ENCODE measurements at regions not wholly inside any gene's neighbourhood (a gene's known extent, or its start where the extent isn't known, plus 50 kb on each side); places are given as distances from the start of the nearest gene placed in this dataset.

DNA sequence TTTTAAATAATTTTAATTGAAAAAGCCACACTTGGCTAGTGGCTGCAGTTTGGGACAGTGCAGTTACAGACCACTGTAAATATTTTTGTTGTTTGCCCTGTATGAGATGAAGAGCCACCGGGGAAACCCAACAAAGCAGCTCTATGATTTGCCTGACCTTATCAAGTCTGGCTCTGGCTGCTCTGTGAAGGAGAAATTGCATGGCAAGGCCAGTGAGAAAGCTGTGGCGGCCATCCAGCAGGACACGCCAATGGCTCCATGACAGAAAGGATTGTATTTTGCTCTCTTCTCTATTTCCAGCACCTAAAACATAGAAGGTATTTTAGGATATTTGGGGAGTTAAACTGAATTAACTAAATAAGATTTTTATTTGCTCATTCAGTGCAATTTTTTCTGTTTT is 330.0 kb upstream of the DYNLRB2 start:
- Histone ChIP-seq H3K4me1 (ENCODE audit: control insufficient read depth in 2 of 2, insufficient read depth in 2 of 2, low read length in 2 of 2) (no peaks in the 10 kb centered on the region), H3K9me3 (ENCODE audit: control insufficient read depth in 2 of 3, low read length in 3 of 3) (peaks cover 0 to 4% (median 0%) of the 10 kb centered on the region in 3 experiments), H3K4me3 (ENCODE audit: low read length) (no peak overlapping the region), H3K27ac (ENCODE audit: low read depth, low read length) (no peak overlapping the region), H3K27me3 (ENCODE audit: control insufficient read depth in 2 of 2, insufficient read depth in 2 of 2, low read length in 2 of 2) (no peaks in the 10 kb centered on the region), H3K36me3 (ENCODE audit: control insufficient read depth in 2 of 3, insufficient read depth in 3 of 3, low read length in 3 of 3) (no peaks in the 10 kb centered on the region)
- H3K4me1 Mint-ChIP-seq = no peaks in the 10 kb centered on the region
- CTCF ChIA-PET = no interaction called here
- peaks cover 0 to 14% (median 3%) of the 10 kb centered on the region in 11 donors for H3K9me3 Mint-ChIP-seq
- DNase-seq (no peak), ATAC-seq (no peak)
- POLR2A ChIA-PET = no interaction called here
- peaks cover 0 to 42% (median 24%) of the 10 kb centered on the region in 5 donors for H3K27me3 Mint-ChIP-seq
- H3K27ac Mint-ChIP-seq = no peak overlapping the region
- intact Hi-C loops (cut with micrococcal nuclease) = no loop called here
- no peaks in the 10 kb centered on the region for H3K36me3 Mint-ChIP-seq
- H3K4me3 Mint-ChIP-seq = no peak overlapping the region

DNA sequence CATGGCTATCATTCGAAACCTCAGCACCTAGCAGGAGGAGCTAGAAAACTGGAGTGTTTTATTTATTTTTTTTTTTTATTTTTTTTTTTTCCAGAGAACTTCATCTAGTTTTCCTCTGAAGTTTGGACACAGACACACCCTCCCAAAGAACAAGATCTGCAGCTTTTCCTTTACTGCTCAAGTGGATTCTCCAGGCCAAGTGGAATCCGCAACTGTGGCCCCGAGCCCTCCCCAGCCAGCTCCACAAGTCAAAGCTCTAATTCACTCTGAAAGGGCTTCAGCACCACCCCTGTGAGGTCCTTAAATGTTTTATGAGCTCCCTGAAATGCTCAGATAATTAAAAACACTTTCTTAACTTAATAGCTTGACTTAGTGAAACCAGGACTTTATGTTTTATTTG is 332.1 kb upstream of the DYNLRB2 start:
- H3K4me3 ChIP-seq (ENCODE audit: low read length) = no peak overlapping the region
- peaks cover 0 to 31% (median 18%) of the 10 kb centered on the region in 5 donors for H3K27me3 Mint-ChIP-seq
- no peaks in the 10 kb centered on the region for H3K27me3 ChIP-seq (ENCODE audit: control insufficient read depth in 2 of 2, insufficient read depth in 2 of 2, low read length in 2 of 2)
- ATAC-seq (no peak), DNase-seq (no peak)
- ChIA-PET CTCF (no interaction called here), POLR2A (no interaction called here)
- H3K4me1 ChIP-seq (ENCODE audit: control insufficient read depth in 2 of 2, insufficient read depth in 2 of 2, low read length in 2 of 2) = no peaks in the 10 kb centered on the region
- H3K4me3 Mint-ChIP-seq = no peak overlapping the region
- intact Hi-C loops (cut with micrococcal nuclease) = no loop called here
- no peaks in the 10 kb centered on the region for H3K36me3 Mint-ChIP-seq
- no peaks in the 10 kb centered on the region for H3K4me1 Mint-ChIP-seq
- no peaks in the 10 kb centered on the region for H3K9me3 ChIP-seq (ENCODE audit: control insufficient read depth in 2 of 3, low read length in 3 of 3)
- H3K36me3 ChIP-seq (ENCODE audit: control insufficient read depth in 2 of 3, insufficient read depth in 3 of 3, low read length in 3 of 3) = no peaks in the 10 kb centered on the region
- no peak overlapping the region for H3K27ac ChIP-seq (ENCODE audit: low read depth, low read length)
- peaks cover 0 to 14% (median 0%) of the 10 kb centered on the region in 11 donors for H3K9me3 Mint-ChIP-seq
- H3K27ac Mint-ChIP-seq = no peak overlapping the region

DNA sequence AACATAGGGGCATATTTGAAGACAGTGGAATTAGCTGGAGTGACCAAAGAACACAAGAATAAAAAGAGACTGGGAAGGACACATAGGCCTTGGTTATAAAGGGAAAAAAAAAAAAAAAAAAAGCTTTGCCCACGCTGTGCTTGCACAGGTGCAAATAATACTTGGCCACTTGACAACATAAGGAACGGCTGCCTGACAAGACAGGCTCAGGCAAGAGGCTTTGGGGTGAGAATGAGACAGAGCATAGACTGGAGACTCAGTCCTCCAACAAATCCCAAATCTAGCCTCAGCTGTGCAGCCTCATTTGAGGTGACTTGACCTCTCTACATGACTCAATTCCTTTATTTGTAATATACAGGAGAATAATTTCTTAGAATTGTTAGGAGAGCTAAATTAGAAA is 332.8 kb upstream of the DYNLRB2 start:
- POLR2A ChIA-PET = no interaction called here
- H3K36me3 ChIP-seq (ENCODE audit: control insufficient read depth in 2 of 3, insufficient read depth in 3 of 3, low read length in 3 of 3) = no peaks in the 10 kb centered on the region
- H3K4me1 ChIP-seq (ENCODE audit: control insufficient read depth in 2 of 2, insufficient read depth in 2 of 2, low read length in 2 of 2) = no peaks in the 10 kb centered on the region
- intact Hi-C loops (cut with micrococcal nuclease) = no loop called here
- ATAC-seq (no peak), DNase-seq (no peak)
- Mint-ChIP-seq H3K27ac (no peak overlapping the region), H3K9me3 (peaks cover 0 to 14% (median 0%) of the 10 kb centered on the region in 11 donors), H3K4me1 (no peaks in the 10 kb centered on the region), H3K36me3 (no peaks in the 10 kb centered on the region), H3K4me3 (no peak overlapping the region), H3K27me3 (peaks cover 0 to 26% (median 18%) of the 10 kb centered on the region in 5 donors)
- H3K9me3 ChIP-seq (ENCODE audit: control insufficient read depth in 2 of 3, low read length in 3 of 3) = no peaks in the 10 kb centered on the region
- no peak overlapping the region for H3K27ac ChIP-seq (ENCODE audit: low read depth, low read length)
- no peak overlapping the region for H3K4me3 ChIP-seq (ENCODE audit: low read length)
- H3K27me3 ChIP-seq (ENCODE audit: control insufficient read depth in 2 of 2, insufficient read depth in 2 of 2, low read length in 2 of 2) = no peaks in the 10 kb centered on the region
- CTCF ChIA-PET = no interaction called here

DNA sequence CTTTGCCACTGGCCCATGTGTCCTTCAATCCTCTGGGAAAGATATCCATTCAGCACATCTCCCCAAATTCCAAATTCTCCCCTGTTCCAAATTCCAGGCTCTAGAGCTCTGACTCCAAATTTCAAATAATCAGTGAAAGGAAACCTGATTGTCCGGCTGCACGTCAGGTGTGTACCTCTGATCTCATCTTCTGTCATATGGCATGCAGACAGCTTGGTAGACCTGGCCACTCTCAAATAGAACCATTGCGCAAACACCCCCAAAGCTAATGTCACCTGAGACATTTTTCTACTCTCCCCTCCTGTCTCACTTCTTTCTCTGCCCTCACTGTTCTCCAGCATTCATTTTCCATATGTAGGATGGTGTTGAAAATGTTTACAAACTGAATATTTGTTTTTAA is 337.0 kb upstream of the DYNLRB2 start:
- H3K4me3 Mint-ChIP-seq = no peak overlapping the region
- peaks cover 0 to 29% (median 18%) of the 10 kb centered on the region in 5 donors for H3K27me3 Mint-ChIP-seq
- no peak overlapping the region for H3K27ac Mint-ChIP-seq
- peaks cover 0 to 3% (median 0%) of the 10 kb centered on the region in 7 donors for H3K4me1 Mint-ChIP-seq
- Histone ChIP-seq H3K9me3 (ENCODE audit: control insufficient read depth in 2 of 3, low read length in 3 of 3) (no peaks in the 10 kb centered on the region), H3K4me1 (ENCODE audit: control insufficient read depth in 2 of 2, insufficient read depth in 2 of 2, low read length in 2 of 2) (no peaks in the 10 kb centered on the region), H3K27ac (ENCODE audit: low read depth, low read length) (no peak overlapping the region), H3K36me3 (ENCODE audit: control insufficient read depth in 2 of 3, insufficient read depth in 3 of 3, low read length in 3 of 3) (no peaks in the 10 kb centered on the region), H3K27me3 (ENCODE audit: control insufficient read depth in 2 of 2, insufficient read depth in 2 of 2, low read length in 2 of 2) (no peaks in the 10 kb centered on the region), H3K4me3 (ENCODE audit: low read length) (no peak overlapping the region)
- intact Hi-C loops (cut with micrococcal nuclease) = no loop called here
- ATAC-seq = no peak
- H3K9me3 Mint-ChIP-seq = peaks cover 0 to 18% (median 0%) of the 10 kb centered on the region in 11 donors
- H3K36me3 Mint-ChIP-seq = no peaks in the 10 kb centered on the region
- no peak for DNase-seq
- ChIA-PET POLR2A (no interaction called here), CTCF (no interaction called here)

GRCh38 chr16:80202831-80203413 is 337.9 kb upstream of the DYNLRB2 start:
- ChIA-PET POLR2A (no interaction called here), CTCF (no interaction called here)
- H3K4me3 Mint-ChIP-seq = no peak overlapping the region
- ATAC-seq = no peak
- H3K27ac Mint-ChIP-seq = no peak overlapping the region
- H3K4me3 ChIP-seq (ENCODE audit: low read length) = no peak overlapping the region
- H3K27me3 Mint-ChIP-seq = peaks cover 0 to 29% (median 18%) of the 10 kb centered on the region in 5 donors
- DNase-seq = no peak
- peaks cover 0 to 18% (median 0%) of the 10 kb centered on the region in 11 donors for H3K9me3 Mint-ChIP-seq
- H3K36me3 ChIP-seq (ENCODE audit: control insufficient read depth in 2 of 3, insufficient read depth in 3 of 3, low read length in 3 of 3) = no peaks in the 10 kb centered on the region
- peaks cover 0 to 3% (median 0%) of the 10 kb centered on the region in 7 donors for H3K4me1 Mint-ChIP-seq
- no peaks in the 10 kb centered on the region for H3K36me3 Mint-ChIP-seq
- no peaks in the 10 kb centered on the region for H3K9me3 ChIP-seq (ENCODE audit: control insufficient read depth in 2 of 3, low read length in 3 of 3)
- H3K27ac ChIP-seq (ENCODE audit: low read depth, low read length) = no peak overlapping the region
- no peaks in the 10 kb centered on the region for H3K27me3 ChIP-seq (ENCODE audit: control insufficient read depth in 2 of 2, insufficient read depth in 2 of 2, low read length in 2 of 2)
- intact Hi-C loops (cut with micrococcal nuclease) = no loop called here
- H3K4me1 ChIP-seq (ENCODE audit: control insufficient read depth in 2 of 2, insufficient read depth in 2 of 2, low read length in 2 of 2) = no peaks in the 10 kb centered on the region

DNA sequence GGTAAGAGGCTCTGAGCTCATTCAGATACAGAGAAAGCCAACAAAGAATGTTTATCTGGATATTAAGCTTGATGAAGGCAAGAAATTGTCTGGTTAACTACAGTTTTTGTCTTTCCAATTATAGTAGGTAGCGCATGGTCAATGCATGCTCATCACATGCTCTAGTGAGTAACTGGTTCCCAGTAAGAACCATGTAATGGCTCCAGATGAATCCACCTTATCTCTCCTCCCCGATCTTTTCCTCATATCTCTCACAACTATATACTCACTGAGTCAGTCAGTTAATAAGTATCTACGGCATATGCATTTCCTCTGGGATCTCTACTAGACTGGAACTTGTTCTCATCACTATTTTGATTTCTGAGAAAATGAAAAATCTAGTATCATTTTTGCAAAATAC is 340.7 kb upstream of the DYNLRB2 start:
- peaks cover 0 to 8% (median 0%) of the 10 kb centered on the region in 11 donors for H3K9me3 Mint-ChIP-seq
- intact Hi-C loops (cut with micrococcal nuclease) = no loop called here
- peaks cover 0 to 23% (median 12%) of the 10 kb centered on the region in 5 donors for H3K27me3 Mint-ChIP-seq
- H3K4me3 ChIP-seq (ENCODE audit: low read length) = no peak overlapping the region
- POLR2A ChIA-PET = no interaction called here
- no peaks in the 10 kb centered on the region for H3K36me3 ChIP-seq (ENCODE audit: control insufficient read depth in 2 of 3, insufficient read depth in 3 of 3, low read length in 3 of 3)
- H3K4me1 ChIP-seq (ENCODE audit: control insufficient read depth in 2 of 2, insufficient read depth in 2 of 2, low read length in 2 of 2) = no peaks in the 10 kb centered on the region
- ATAC-seq = no peak
- peaks cover 0 to 3% (median 0%) of the 10 kb centered on the region in 7 donors for H3K4me1 Mint-ChIP-seq
- H3K27me3 ChIP-seq (ENCODE audit: control insufficient read depth in 2 of 2, insufficient read depth in 2 of 2, low read length in 2 of 2) = no peaks in the 10 kb centered on the region
- no peaks in the 10 kb centered on the region for H3K36me3 Mint-ChIP-seq
- H3K4me3 Mint-ChIP-seq = no peak overlapping the region
- no peak for DNase-seq
- CTCF ChIA-PET = no interaction called here
- no peaks in the 10 kb centered on the region for H3K9me3 ChIP-seq (ENCODE audit: control insufficient read depth in 2 of 3, low read length in 3 of 3)
- no peak overlapping the region for H3K27ac ChIP-seq (ENCODE audit: low read depth, low read length)
- no peak overlapping the region for H3K27ac Mint-ChIP-seq

GRCh38 chr16:80199614-80200013 is 341.2 kb upstream of the DYNLRB2 start:
- H3K27me3 Mint-ChIP-seq = peaks cover 0 to 23% (median 12%) of the 10 kb centered on the region in 5 donors
- H3K27me3 ChIP-seq (ENCODE audit: control insufficient read depth in 2 of 2, insufficient read depth in 2 of 2, low read length in 2 of 2) = no peaks in the 10 kb centered on the region
- no peaks in the 10 kb centered on the region for H3K36me3 ChIP-seq (ENCODE audit: control insufficient read depth in 2 of 3, insufficient read depth in 3 of 3, low read length in 3 of 3)
- ATAC-seq (no peak), DNase-seq (no peak)
- no peaks in the 10 kb centered on the region for H3K9me3 ChIP-seq (ENCODE audit: control insufficient read depth in 2 of 3, low read length in 3 of 3)
- ChIA-PET POLR2A (no interaction called here), CTCF (no interaction called here)
- peaks cover 0 to 8% (median 0%) of the 10 kb centered on the region in 11 donors for H3K9me3 Mint-ChIP-seq
- H3K4me1 ChIP-seq (ENCODE audit: control insufficient read depth in 2 of 2, insufficient read depth in 2 of 2, low read length in 2 of 2) = no peaks in the 10 kb centered on the region
- intact Hi-C loops (cut with micrococcal nuclease) = no loop called here
- H3K27ac ChIP-seq (ENCODE audit: low read depth, low read length) = no peak overlapping the region
- peaks cover 0 to 3% (median 0%) of the 10 kb centered on the region in 7 donors for H3K4me1 Mint-ChIP-seq
- H3K4me3 Mint-ChIP-seq = no peak overlapping the region
- H3K36me3 Mint-ChIP-seq = no peaks in the 10 kb centered on the region
- no peak overlapping the region for H3K4me3 ChIP-seq (ENCODE audit: low read length)
- no peak overlapping the region for H3K27ac Mint-ChIP-seq

Measured in naive thymus-derived CD4-positive, alpha-beta T cell (primary cell).